H9 (cell line): ENCODE measurements at regions not wholly inside any gene's neighbourhood (a gene's known extent, or its start where the extent isn't known, plus 50 kb on each side); places are given as distances from the start of the nearest gene placed in this dataset.

Experiments
- DNase-seq: peaks from one replicate; pipeline ENCODE4 v3.0.0-alpha.2; 2017
- H2AFZ ChIP-seq: one replicate; pipeline ENCODE4 v1.6.1; 2013; ENCODE audit warnings: mild to moderate bottlenecking, low read length, control low read depth, moderate library complexity
- H2AK5ac ChIP-seq: 2 replicates; pipeline ENCODE4 v1.6.1; 2013; ENCODE audit warnings: low read length, control low read depth, mixed read lengths; ENCODE audit not compliant: insufficient read length
- H2BK120ac ChIP-seq: one replicate; pipeline ENCODE4 v1.6.1; 2013; ENCODE audit warnings: low read depth, mild to moderate bottlenecking, low read length, control low read depth, inconsistent platforms; ENCODE audit not compliant: poor library complexity, severe bottlenecking
- H2BK12ac ChIP-seq: 2 replicates; pipeline ENCODE4 v1.6.1; 2013; ENCODE audit warnings: low read length, control low read depth, mixed read lengths, low read depth; ENCODE audit not compliant: insufficient read length
- H2BK15ac ChIP-seq: 2 replicates; pipeline ENCODE4 v1.6.1; 2013; ENCODE audit warnings: low read depth, low read length, control low read depth
- H2BK20ac ChIP-seq: one replicate; pipeline ENCODE4 v1.6.1; 2013; ENCODE audit warnings: low read depth, mild to moderate bottlenecking, low read length, control low read depth, inconsistent platforms; ENCODE audit not compliant: poor library complexity, severe bottlenecking
- H2BK5ac ChIP-seq: 2 replicates; pipeline ENCODE4 v1.6.1; 2013; ENCODE audit warnings: low read length, control low read depth, mixed read lengths; ENCODE audit not compliant: insufficient read length
- H3K14ac ChIP-seq: 2 replicates; pipeline ENCODE4 v1.6.1; 2013; ENCODE audit warnings: low read length, control low read depth; ENCODE audit not compliant: insufficient read depth
- H3K18ac ChIP-seq: 2 replicates; pipeline ENCODE4 v1.6.1; 2013; ENCODE audit warnings: low read depth, mild to moderate bottlenecking, mixed read lengths, low read length, control low read depth; ENCODE audit not compliant: insufficient read length
- H3K23ac ChIP-seq: 2 replicates; pipeline ENCODE4 v1.6.1; 2013; ENCODE audit warnings: low read length, control low read depth, mixed read lengths, low read depth; ENCODE audit not compliant: insufficient read length
- H3K23me2 ChIP-seq: 2 replicates; pipeline ENCODE4 v1.6.1; 2013; ENCODE audit warnings: low read depth, mild to moderate bottlenecking, mixed read lengths, low read length, control low read depth; ENCODE audit not compliant: insufficient read length, poor library complexity, severe bottlenecking
- H3K27ac ChIP-seq: 2 replicates; pipeline ENCODE4 v1.5.1; 2013; ENCODE audit warnings: low read length, control low read depth, mixed read lengths, low read depth; ENCODE audit not compliant: insufficient read length
- H3K27me3 ChIP-seq: 2 replicates; pipeline ENCODE4 v1.6.1; 2013; ENCODE audit warnings: low read length, control low read depth, inconsistent platforms; ENCODE audit not compliant: insufficient read depth
- H3K4ac ChIP-seq: 2 replicates; pipeline ENCODE4 v1.6.1; 2013; ENCODE audit warnings: low read depth, mild to moderate bottlenecking, control low read depth, inconsistent platforms, low read length, moderate library complexity
- H3K4me1 ChIP-seq: 2 replicates; pipeline ENCODE4 v1.6.1; 2013; ENCODE audit warnings: low read length, control low read depth, inconsistent platforms; ENCODE audit not compliant: insufficient read depth
- H3K4me2 ChIP-seq: 2 replicates; pipeline ENCODE4 v1.6.1; 2013; ENCODE audit warnings: low read length, control low read depth, mixed read lengths; ENCODE audit not compliant: insufficient read length, insufficient read depth
- H3K56ac ChIP-seq: 2 replicates; pipeline ENCODE4 v1.6.1; 2013; ENCODE audit warnings: low read depth, mild to moderate bottlenecking, mixed read lengths, low read length, control low read depth; ENCODE audit not compliant: insufficient read length
- H3K79me1 ChIP-seq: 2 replicates; pipeline ENCODE4 v1.6.1; 2013; ENCODE audit warnings: low read depth, mild to moderate bottlenecking, moderate library complexity, low read length, control low read depth, inconsistent platforms; ENCODE audit not compliant: insufficient read depth, poor library complexity, severe bottlenecking
- H3K79me2 ChIP-seq: 2 replicates; pipeline ENCODE4 v1.6.1; 2013; ENCODE audit warnings: low read length, control low read depth, inconsistent platforms; ENCODE audit not compliant: insufficient read depth
- H3K9ac ChIP-seq: 2 replicates; pipeline ENCODE4 v1.6.1; 2013; ENCODE audit warnings: low read length, control low read depth, mixed read lengths; ENCODE audit not compliant: insufficient read length; ENCODE audit errors: extremely low read depth
- H3K9me3 ChIP-seq: one replicate; pipeline ENCODE4 v1.6.1; 2013; ENCODE audit warnings: low read depth, low read length, inconsistent platforms; ENCODE audit not compliant: control insufficient read depth
- H3T11ph ChIP-seq: one replicate; pipeline ENCODE4 v1.6.1; 2013; ENCODE audit warnings: mild to moderate bottlenecking, low read length, control low read depth, inconsistent platforms
- H4K20me1 ChIP-seq: one replicate; pipeline ENCODE4 v1.6.1; 2013; ENCODE audit not compliant: control insufficient read depth, insufficient read length, insufficient read depth
- H4K5ac ChIP-seq: 2 replicates; pipeline ENCODE4 v1.6.1; 2013; ENCODE audit warnings: low read depth, mild to moderate bottlenecking, mixed read lengths, low read length, control low read depth; ENCODE audit not compliant: insufficient read length
- H4K8ac ChIP-seq: replicated peaks from 2 replicates; pipeline ENCODE4 v1.6.1; 2013; ENCODE audit warnings: low read length, control low read depth, mixed read lengths, low read depth; ENCODE audit not compliant: insufficient read length
- H4K91ac ChIP-seq: 2 replicates; pipeline ENCODE4 v1.6.1; 2013; ENCODE audit warnings: low read depth, mild to moderate bottlenecking, moderate library complexity, mixed read lengths, low read length, control low read depth; ENCODE audit not compliant: insufficient read length
- H3K27ac Mint-ChIP-seq, 3 experiments: 2 replicates in 2 of 3; 3 replicates in 1 of 3; pipeline ENCODE4 v1.8.0; 2020 to 2021; ENCODE audit warnings: mixed read lengths in 3 of 3, mild to moderate bottlenecking in 1 of 3, moderate library complexity in 1 of 3
- H3K27me3 Mint-ChIP-seq: 2 replicates; pipeline ENCODE4 v1.8.0; 2021; ENCODE audit warnings: low read depth, mild to moderate bottlenecking, moderate library complexity, mixed read lengths
- H3K36me3 Mint-ChIP-seq, 3 experiments: 2 replicates in 2 of 3; 3 replicates in 1 of 3; pipeline ENCODE4 v1.8.0; 2020 to 2021; ENCODE audit warnings: low read depth in 3 of 3, mixed read lengths in 3 of 3; ENCODE audit not compliant: insufficient read depth in 1 of 3
- H3K4me1 Mint-ChIP-seq, 2 experiments: 2 replicates each; pipeline ENCODE4 v1.8.0; 2020; ENCODE audit warnings: mixed read lengths in 2 of 2
- H3K4me3 Mint-ChIP-seq, 2 experiments: 2 replicates in 1 of 2; 3 replicates in 1 of 2; pipeline ENCODE4 v1.8.0; 2020 to 2021; ENCODE audit warnings: mild to moderate bottlenecking in 2 of 2, mixed read lengths in 2 of 2, moderate library complexity in 1 of 2
- H3K9me3 Mint-ChIP-seq, 2 experiments: 2 replicates in 1 of 2; 3 replicates in 1 of 2; pipeline ENCODE4 v1.8.0; 2020; ENCODE audit warnings: mild to moderate bottlenecking in 2 of 2, mixed read lengths in 2 of 2, moderate library complexity in 1 of 2
- WGBS: extraction: QIAGEN DNeasy Blood & Tissue Kit; methylation state at CpG from one replicate; pipeline ENCODE4 v1.1.7; 2013; ENCODE audit warnings: missing lambda C conversion rate, low lambda C conversion rate, mixed read lengths; ENCODE audit not compliant: insufficient read length; ENCODE audit errors: extremely low coverage; 5-methylcytosine and 5-hydroxymethylcytosine counted together
- TF ChIP-seq, protein P1 (sequence below): fragments of 200-600 bp; sonication (generic); conservative IDR thresholded peaks from 3 replicates; pipeline ENCODE4 v1.8.0; 2021; ENCODE audit warnings: antibody characterized with exemption, mild to moderate bottlenecking

DNA sequence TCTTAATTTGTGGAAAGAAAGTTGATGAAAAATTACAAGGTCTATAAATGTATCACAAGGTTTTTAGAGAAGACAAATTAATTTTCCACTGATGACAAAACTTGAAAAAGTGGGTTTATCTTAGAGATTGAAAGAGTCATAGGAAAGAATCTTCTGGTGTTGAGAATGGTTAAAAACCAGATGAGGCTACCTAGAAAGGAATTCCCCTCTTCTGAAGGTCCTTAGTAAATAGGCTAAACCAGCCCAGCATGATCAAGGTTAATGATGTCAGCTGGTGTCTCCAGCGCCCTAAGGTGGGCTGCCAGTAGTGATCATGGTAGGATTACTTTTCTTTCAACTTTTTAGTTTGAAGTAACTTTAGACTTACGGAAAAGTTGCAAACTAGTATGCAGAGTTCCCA, 71.8 kb upstream of the PGRMC2 start:
- H2BK12ac ChIP-seq, result no peak overlapping the region
- no peak overlapping the region for H3K23ac ChIP-seq
- H3K4ac ChIP-seq, result no peak overlapping the region
- no peak overlapping the region for H4K8ac ChIP-seq
- H3K4me2 ChIP-seq, result no peak overlapping the region
- H2BK15ac ChIP-seq, result no peak overlapping the region
- H3K79me1 ChIP-seq, result no peaks in the 10 kb centered on the region
- H2BK5ac ChIP-seq, result no peak overlapping the region
- H3K18ac ChIP-seq, result no peak overlapping the region
- no peaks in the 10 kb centered on the region for H4K20me1 ChIP-seq
- H3K27me3 Mint-ChIP-seq, result no peaks in the 10 kb centered on the region
- DNase-seq, result no peak
- H2BK20ac ChIP-seq, result no peak overlapping the region
- H4K5ac ChIP-seq, result no peak overlapping the region
- no peaks in the 10 kb centered on the region for H3K79me2 ChIP-seq
- H3K4me3 Mint-ChIP-seq, result no peak overlapping the region
- H4K91ac ChIP-seq, result no peak overlapping the region
- H3K14ac ChIP-seq, result no peak overlapping the region
- no peak overlapping the region for H2AK5ac ChIP-seq
- H3K56ac ChIP-seq, result no peak overlapping the region
- H3K9me3 Mint-ChIP-seq, result peaks cover 0 to 4% of the 10 kb centered on the region in 2 experiments; a peak in 2 of 5 replicates
- no peaks in the 10 kb centered on the region for H3K9me3 ChIP-seq
- peaks cover 6% of the 10 kb centered on the region; the same call in 1 of the 2 replicates for H3K4me1 ChIP-seq
- WGBS, result no CpG with 5 or more reads among the region's 2 CpGs
- no peak overlapping the region for H2BK120ac ChIP-seq
- no peak overlapping the region for H2AFZ ChIP-seq
- no peak overlapping the region for H3T11ph ChIP-seq
- H3K23me2 ChIP-seq, result no peaks in the 10 kb centered on the region
- no peaks in the 10 kb centered on the region for H3K27me3 ChIP-seq
- peaks cover 11% of the 10 kb centered on the region in 2 experiments for H3K4me1 Mint-ChIP-seq
- no peak overlapping the region for H3K27ac ChIP-seq
- no peak overlapping the region for H3K9ac ChIP-seq
- peaks cover 2 to 9% (median 4%) of the 10 kb centered on the region in 3 experiments; a peak in 5 of 7 replicates for H3K36me3 Mint-ChIP-seq
- TF ChIP-seq, protein P1, sequence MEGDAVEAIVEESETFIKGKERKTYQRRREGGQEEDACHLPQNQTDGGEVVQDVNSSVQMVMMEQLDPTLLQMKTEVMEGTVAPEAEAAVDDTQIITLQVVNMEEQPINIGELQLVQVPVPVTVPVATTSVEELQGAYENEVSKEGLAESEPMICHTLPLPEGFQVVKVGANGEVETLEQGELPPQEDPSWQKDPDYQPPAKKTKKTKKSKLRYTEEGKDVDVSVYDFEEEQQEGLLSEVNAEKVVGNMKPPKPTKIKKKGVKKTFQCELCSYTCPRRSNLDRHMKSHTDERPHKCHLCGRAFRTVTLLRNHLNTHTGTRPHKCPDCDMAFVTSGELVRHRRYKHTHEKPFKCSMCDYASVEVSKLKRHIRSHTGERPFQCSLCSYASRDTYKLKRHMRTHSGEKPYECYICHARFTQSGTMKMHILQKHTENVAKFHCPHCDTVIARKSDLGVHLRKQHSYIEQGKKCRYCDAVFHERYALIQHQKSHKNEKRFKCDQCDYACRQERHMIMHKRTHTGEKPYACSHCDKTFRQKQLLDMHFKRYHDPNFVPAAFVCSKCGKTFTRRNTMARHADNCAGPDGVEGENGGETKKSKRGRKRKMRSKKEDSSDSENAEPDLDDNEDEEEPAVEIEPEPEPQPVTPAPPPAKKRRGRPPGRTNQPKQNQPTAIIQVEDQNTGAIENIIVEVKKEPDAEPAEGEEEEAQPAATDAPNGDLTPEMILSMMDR, result no peak
- no peak overlapping the region for H3K27ac Mint-ChIP-seq
